KMS-11 (cell line): ENCODE measurements at regions not wholly inside any gene's neighbourhood (a gene's known extent, or its start where the extent isn't known, plus 50 kb on each side); places are given as distances from the start of the nearest gene placed in this dataset.

Source experiments
- H2AFZ ChIP-seq: fragments of 200-600 bp; sonication (generic); 2 replicates; pipeline ENCODE4 v1.6.1; 2016; ENCODE audit warnings: antibody characterized with exemption, mixed run types, low read depth
- H3K27ac ChIP-seq: fragments of 200-600 bp; sonication (generic); 2 replicates; pipeline ENCODE4 v1.6.1; 2016; ENCODE audit warnings: mild to moderate bottlenecking, mixed run types
- H3K27me3 ChIP-seq: fragments of 200-600 bp; sonication (generic); 2 replicates; pipeline ENCODE4 v1.6.1; 2017; ENCODE audit warnings: mild to moderate bottlenecking, low read depth, mixed run types, moderate library complexity; ENCODE audit not compliant: insufficient read depth
- H3K36me3 ChIP-seq: fragments of 200-600 bp; sonication (generic); 2 replicates; pipeline ENCODE4 v1.6.1; 2017; ENCODE audit warnings: mild to moderate bottlenecking, mixed run types; ENCODE audit not compliant: insufficient read depth
- H3K4me1 ChIP-seq: fragments of 200-600 bp; sonication (generic); 2 replicates; pipeline ENCODE4 v1.6.1; 2016; ENCODE audit warnings: mild to moderate bottlenecking, low read depth, mixed run types; ENCODE audit not compliant: poor library complexity, severe bottlenecking
- H3K4me2 ChIP-seq: fragments of 200-600 bp; sonication (generic); 2 replicates; pipeline ENCODE4 v1.7.0; 2016; ENCODE audit warnings: mild to moderate bottlenecking, mixed run types
- H3K4me3 ChIP-seq: fragments of 200-600 bp; sonication (generic); IDR thresholded peaks from 2 replicates; pipeline ENCODE4 v1.6.1; 2017; ENCODE audit warnings: low read depth, low read length, mixed read lengths; ENCODE audit not compliant: insufficient read depth
- H3K79me2 ChIP-seq: fragments of 200-600 bp; sonication (generic); 2 replicates; pipeline ENCODE4 v1.6.1; 2016; ENCODE audit warnings: low read depth, mixed run types; ENCODE audit not compliant: insufficient read depth
- H3K9ac ChIP-seq: fragments of 200-600 bp; sonication (generic); 2 replicates; pipeline ENCODE4 v1.6.1; 2016; ENCODE audit warnings: mild to moderate bottlenecking, mixed run types
- H4K20me1 ChIP-seq: fragments of 200-600 bp; sonication (generic); 2 replicates; pipeline ENCODE4 v1.6.1; 2016; ENCODE audit warnings: mild to moderate bottlenecking, mixed run types; ENCODE audit not compliant: insufficient read depth
- CTCF ChIP-seq: fragments of 200-600 bp; sonication (generic); conservative IDR thresholded peaks from 2 replicates; pipeline ENCODE4 v1.6.1; 2017; ENCODE audit warnings: low read depth, mild to moderate bottlenecking, antibody characterized with exemption, low read length, moderate library complexity, mixed read lengths

- Histone ChIP-seq H3K36me3 (no peaks in the 10 kb centered on the region), H3K27ac (no peak overlapping the region), H3K4me1 (peaks cover 9% of the 10 kb centered on the region), H3K9ac (no peak overlapping the region), H4K20me1 (no peaks in the 10 kb centered on the region), H3K4me3 (no peak overlapping the region), H3K27me3 (no peaks in the 10 kb centered on the region), H2AFZ (no peak overlapping the region), H3K4me2 (no peak overlapping the region), H3K79me2 (no peaks in the 10 kb centered on the region)
- TF ChIP-seq CTCF, result no peak
Observed at GRCh38 chr6:92534109-92534508, 885.2 kb downstream of the EPHA7 start.

DNA sequence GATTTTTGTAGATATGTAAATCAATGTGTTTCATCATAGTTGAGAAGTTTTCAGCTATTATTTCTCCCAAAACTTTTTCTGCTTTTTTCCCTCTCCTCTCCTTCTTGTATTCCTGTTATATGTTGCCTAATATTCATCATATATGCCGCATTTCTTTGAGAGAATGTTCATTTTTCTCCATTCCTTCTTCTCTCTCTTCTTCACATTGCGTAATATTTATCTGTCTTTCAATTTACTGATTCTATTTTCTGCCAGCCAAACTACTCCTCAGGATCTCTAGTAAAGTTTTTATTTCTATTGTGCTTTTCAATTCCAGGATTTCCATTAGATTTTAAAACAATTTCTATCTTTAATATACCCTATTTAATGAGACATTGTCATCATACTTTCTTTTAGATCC is 896.8 kb downstream of the EPHA7 start:
- Histone ChIP-seq H2AFZ (no peak overlapping the region), H3K4me3 (no peak overlapping the region), H3K79me2 (no peaks in the 10 kb centered on the region), H3K27me3 (no peaks in the 10 kb centered on the region), H3K27ac (no peak overlapping the region), H3K9ac (no peak overlapping the region), H3K4me1 (no peaks in the 10 kb centered on the region), H3K36me3 (no peaks in the 10 kb centered on the region), H3K4me2 (no peak overlapping the region), H4K20me1 (no peaks in the 10 kb centered on the region)
- TF ChIP-seq CTCF, result no peak

- no peaks in the 10 kb centered on the region for H4K20me1 ChIP-seq
- TF ChIP-seq CTCF, result no peak
Observed at GRCh38 chr6:92521553-92521952, 897.8 kb downstream of the EPHA7 start.

GRCh38 chr6:92510137-92510536 is 909.2 kb downstream of the EPHA7 start:
- H3K4me3 ChIP-seq, result no peak overlapping the region
- H3K4me1 ChIP-seq, result no peaks in the 10 kb centered on the region
- H4K20me1 ChIP-seq, result no peaks in the 10 kb centered on the region
- no peak overlapping the region for H3K9ac ChIP-seq
- H2AFZ ChIP-seq, result no peak overlapping the region
- no peak overlapping the region for H3K27ac ChIP-seq
- H3K4me2 ChIP-seq, result no peak overlapping the region
- no peaks in the 10 kb centered on the region for H3K36me3 ChIP-seq
- H3K27me3 ChIP-seq, result no peaks in the 10 kb centered on the region
- no peaks in the 10 kb centered on the region for H3K79me2 ChIP-seq
- no peak for TF ChIP-seq CTCF

More at GRCh38 chr6:92521553-92521952, 897.8 kb downstream of the EPHA7 start:
- H3K27ac ChIP-seq, result no peak overlapping the region
- H3K9ac ChIP-seq, result no peak overlapping the region
- H3K27me3 ChIP-seq, result no peaks in the 10 kb centered on the region
- H2AFZ ChIP-seq, result no peak overlapping the region
- H3K4me2 ChIP-seq, result no peak overlapping the region
- no peaks in the 10 kb centered on the region for H3K4me1 ChIP-seq
- H3K79me2 ChIP-seq, result no peaks in the 10 kb centered on the region
- no peaks in the 10 kb centered on the region for H3K36me3 ChIP-seq
- H3K4me3 ChIP-seq, result no peak overlapping the region
